Mesendoderm (in vitro differentiated cells): ENCODE measurements at regions not wholly inside any gene's neighbourhood (a gene's known extent, or its start where the extent isn't known, plus 50 kb on each side); places are given as distances from the start of the nearest gene placed in this dataset.

Experiments used
- DNase-seq: peaks from one replicate; pipeline ENCODE4 v3.0.0; 2013
- H2AK5ac ChIP-seq: 2 replicates; pipeline ENCODE4 v1.6.1; 2013; ENCODE audit warnings: low read length, inconsistent platforms
- H2BK120ac ChIP-seq: 2 replicates; pipeline ENCODE4 v1.6.1; 2013; ENCODE audit warnings: low read depth, mild to moderate bottlenecking, low read length, moderate library complexity, mixed read lengths
- H2BK15ac ChIP-seq: replicated peaks from 2 replicates; pipeline ENCODE4 v1.6.1; 2013; ENCODE audit warnings: low read depth, mild to moderate bottlenecking, moderate library complexity
- H2BK5ac ChIP-seq: 2 replicates; pipeline ENCODE4 v1.6.1; 2013; ENCODE audit warnings: low read length, inconsistent platforms
- H3K18ac ChIP-seq: 2 replicates; pipeline ENCODE4 v1.6.1; 2013; ENCODE audit warnings: mild to moderate bottlenecking, low read length, mixed read lengths
- H3K23ac ChIP-seq: one replicate; pipeline ENCODE4 v1.6.1; 2013; ENCODE audit warnings: low read length
- H3K27ac ChIP-seq: 2 replicates; pipeline ENCODE4 v1.5.1; 2013; ENCODE audit warnings: low read depth, mild to moderate bottlenecking, inconsistent platforms, low read length, moderate library complexity
- H3K27me3 ChIP-seq: 2 replicates; pipeline ENCODE4 v1.6.1; 2013; ENCODE audit warnings: low read length, control low read depth, mild to moderate bottlenecking, inconsistent platforms; ENCODE audit not compliant: insufficient read depth, poor library complexity
- H3K36me3 ChIP-seq: 2 replicates; pipeline ENCODE4 v1.6.1; 2013; ENCODE audit warnings: low read length, inconsistent platforms; ENCODE audit not compliant: control insufficient read depth, insufficient read depth
- H3K4ac ChIP-seq: one replicate; pipeline ENCODE4 v1.6.1; 2013; ENCODE audit warnings: low read depth, mild to moderate bottlenecking, low read length, moderate library complexity
- H3K4me1 ChIP-seq: 2 replicates; pipeline ENCODE4 v1.6.1; 2013; ENCODE audit warnings: low read depth, low read length, inconsistent platforms; ENCODE audit not compliant: control insufficient read depth
- H3K4me2 ChIP-seq: 2 replicates; pipeline ENCODE4 v1.6.1; 2013; ENCODE audit warnings: low read length
- H3K4me3 ChIP-seq: 2 replicates; pipeline ENCODE4 v1.5.1; 2013; ENCODE audit warnings: mild to moderate bottlenecking, low read length
- H3K56ac ChIP-seq: one replicate; pipeline ENCODE4 v1.6.1; 2013; ENCODE audit warnings: low read length
- H3K79me1 ChIP-seq: 2 replicates; pipeline ENCODE4 v1.6.1; 2013; ENCODE audit warnings: low read length, inconsistent platforms
- H3K79me2 ChIP-seq: 2 replicates; pipeline ENCODE4 v1.6.1; 2013; ENCODE audit warnings: mild to moderate bottlenecking, low read length; ENCODE audit not compliant: control insufficient read depth, insufficient read depth
- H3K9ac ChIP-seq: 2 replicates; pipeline ENCODE4 v1.6.1; 2013; ENCODE audit warnings: low read length, inconsistent platforms
- H4K5ac ChIP-seq: one replicate; pipeline ENCODE4 v1.6.1; 2013; ENCODE audit warnings: low read length
- H4K8ac ChIP-seq: one replicate; pipeline ENCODE4 v1.6.1; 2013; ENCODE audit warnings: low read depth, mild to moderate bottlenecking, control low read depth, low read length, moderate library complexity
- WGBS: extraction: QIAGEN DNeasy Blood & Tissue Kit; methylation state at CpG from one replicate; pipeline ENCODE4 v1.1.7; 2013; ENCODE audit warnings: low lambda C conversion rate, missing lambda C conversion rate; ENCODE audit not compliant: insufficient coverage; ENCODE audit errors: extremely low coverage; 5-methylcytosine and 5-hydroxymethylcytosine counted together

- Histone ChIP-seq H4K5ac (no peak overlapping the region), H3K4me1 (no peaks in the 10 kb centered on the region), H3K36me3 (no peaks in the 10 kb centered on the region), H2AK5ac (no peak overlapping the region), H2BK15ac (no peak overlapping the region), H3K79me1 (no peaks in the 10 kb centered on the region), H2BK5ac (no peak overlapping the region), H2BK120ac (no peak overlapping the region), H3K56ac (no peak overlapping the region), H3K4ac (no peak overlapping the region), H3K18ac (no peak overlapping the region), H3K79me2 (no peaks in the 10 kb centered on the region), H3K23ac (no peak overlapping the region), H3K27me3 (no peaks in the 10 kb centered on the region), H3K27ac (no peak overlapping the region), H4K8ac (no peak overlapping the region), H3K4me3 (no peak overlapping the region), H3K9ac (no peak overlapping the region), H3K4me2 (no peak overlapping the region)
- WGBS = no CpG with 5 or more reads among the region's 3 CpGs
- no peak for DNase-seq
Observed at GRCh38 chr13:20326809-20327208, 94.7 kb upstream of the GJB6 start.

- H3K4me3 ChIP-seq = no peak overlapping the region
- no peak overlapping the region for H3K4me2 ChIP-seq
- no peak overlapping the region for H2AK5ac ChIP-seq
- H3K18ac ChIP-seq = no peak overlapping the region
- no peak overlapping the region for H3K4ac ChIP-seq
- no peak overlapping the region for H3K56ac ChIP-seq
- no peak overlapping the region for H4K5ac ChIP-seq
- no peaks in the 10 kb centered on the region for H3K36me3 ChIP-seq
- no peaks in the 10 kb centered on the region for H3K4me1 ChIP-seq
- no CpG with 5 or more reads among the region's 7 CpGs for WGBS
- H3K27me3 ChIP-seq = no peaks in the 10 kb centered on the region
- H3K27ac ChIP-seq = no peak overlapping the region
- H3K23ac ChIP-seq = no peak overlapping the region
- no peak overlapping the region for H4K8ac ChIP-seq
- no peak overlapping the region for H3K9ac ChIP-seq
- no peaks in the 10 kb centered on the region for H3K79me2 ChIP-seq
- H2BK5ac ChIP-seq = no peak overlapping the region
- no peaks in the 10 kb centered on the region for H3K79me1 ChIP-seq
- DNase-seq = no peak
- H2BK15ac ChIP-seq = no peak overlapping the region
- H2BK120ac ChIP-seq = no peak overlapping the region
Observed at GRCh38 chr13:20326276-20326675, 94.2 kb upstream of the GJB6 start.

- no peak overlapping the region for H3K4me3 ChIP-seq
- H3K23ac ChIP-seq = no peak overlapping the region
- H2BK5ac ChIP-seq = no peak overlapping the region
- H4K8ac ChIP-seq = no peak overlapping the region
- no peaks in the 10 kb centered on the region for H3K79me1 ChIP-seq
- H3K4me2 ChIP-seq = no peak overlapping the region
- H3K18ac ChIP-seq = no peak overlapping the region
- H3K9ac ChIP-seq = no peak overlapping the region
- no peak overlapping the region for H4K5ac ChIP-seq
- DNase-seq = no peak
- H3K79me2 ChIP-seq = no peaks in the 10 kb centered on the region
- H3K4ac ChIP-seq = no peak overlapping the region
- no peak overlapping the region for H3K56ac ChIP-seq
- no peaks in the 10 kb centered on the region for H3K36me3 ChIP-seq
- no peak overlapping the region for H3K27ac ChIP-seq
- H2AK5ac ChIP-seq = no peak overlapping the region
- H3K27me3 ChIP-seq = no peaks in the 10 kb centered on the region
- no peak overlapping the region for H2BK15ac ChIP-seq
- H3K4me1 ChIP-seq = no peaks in the 10 kb centered on the region
- WGBS = no CpG with 5 or more reads among the region's 8 CpGs
- H2BK120ac ChIP-seq = no peak overlapping the region
Observed at GRCh38 chr13:20320885-20321284, 88.8 kb upstream of the GJB6 start.

- no peaks in the 10 kb centered on the region for H3K27me3 ChIP-seq
- H3K56ac ChIP-seq = no peak overlapping the region
- H3K36me3 ChIP-seq = no peaks in the 10 kb centered on the region
- no peak overlapping the region for H2BK120ac ChIP-seq
- no peak overlapping the region for H4K5ac ChIP-seq
- no peak overlapping the region for H3K4me3 ChIP-seq
- WGBS = no CpG with 5 or more reads among the region's 5 CpGs
- H3K27ac ChIP-seq = no peak overlapping the region
- no peak overlapping the region for H2BK15ac ChIP-seq
- H3K79me1 ChIP-seq = no peaks in the 10 kb centered on the region
- H3K4ac ChIP-seq = no peak overlapping the region
- H3K4me2 ChIP-seq = no peak overlapping the region
- H3K18ac ChIP-seq = no peak overlapping the region
- no peaks in the 10 kb centered on the region for H3K79me2 ChIP-seq
- no peak for DNase-seq
- H2BK5ac ChIP-seq = no peak overlapping the region
- no peak overlapping the region for H3K9ac ChIP-seq
- no peak overlapping the region for H4K8ac ChIP-seq
- H3K4me1 ChIP-seq = no peaks in the 10 kb centered on the region
- H3K23ac ChIP-seq = no peak overlapping the region
- no peak overlapping the region for H2AK5ac ChIP-seq
Observed at GRCh38 chr13:20313896-20314295, 81.8 kb upstream of the GJB6 start.

- Histone ChIP-seq H3K79me2 (no peaks in the 10 kb centered on the region), H4K5ac (no peak overlapping the region), H3K4me2 (no peak overlapping the region), H3K36me3 (no peaks in the 10 kb centered on the region), H2BK120ac (no peak overlapping the region), H3K79me1 (no peaks in the 10 kb centered on the region), H3K4me1 (no peaks in the 10 kb centered on the region), H3K23ac (no peak overlapping the region), H4K8ac (no peak overlapping the region), H3K56ac (no peak overlapping the region), H3K27me3 (no peaks in the 10 kb centered on the region), H3K18ac (no peak overlapping the region), H3K27ac (no peak overlapping the region), H3K9ac (no peak overlapping the region), H2AK5ac (no peak overlapping the region), H2BK15ac (no peak overlapping the region), H2BK5ac (no peak overlapping the region), H3K4me3 (no peak overlapping the region), H3K4ac (no peak overlapping the region)
- DNase-seq = no peak
- no CpG with 5 or more reads among the region's 5 CpGs for WGBS
Observed at GRCh38 chr13:20312292-20312691, 80.2 kb upstream of the GJB6 start.

GRCh38 chr13:20311596-20311995, 79.5 kb upstream of the GJB6 start:
- Histone ChIP-seq H2BK15ac (no peak overlapping the region), H3K27me3 (no peaks in the 10 kb centered on the region), H3K4me1 (no peaks in the 10 kb centered on the region), H3K79me2 (no peaks in the 10 kb centered on the region), H2BK120ac (no peak overlapping the region), H3K4me2 (no peak overlapping the region), H3K4me3 (no peak overlapping the region), H3K36me3 (no peaks in the 10 kb centered on the region), H2AK5ac (no peak overlapping the region), H4K5ac (no peak overlapping the region), H4K8ac (no peak overlapping the region), H3K27ac (no peak overlapping the region), H2BK5ac (no peak overlapping the region), H3K18ac (no peak overlapping the region), H3K9ac (no peak overlapping the region), H3K56ac (no peak overlapping the region), H3K23ac (no peak overlapping the region), H3K4ac (no peak overlapping the region), H3K79me1 (no peaks in the 10 kb centered on the region)
- no peak for DNase-seq
- no CpG with 5 or more reads among the region's 2 CpGs for WGBS
